ENCODE measurements at regions not wholly inside any gene's neighbourhood (a gene's known extent, or its start where the extent isn't known, plus 50 kb on each side); places are given as distances from the start of the nearest gene placed in this dataset.

DNA sequence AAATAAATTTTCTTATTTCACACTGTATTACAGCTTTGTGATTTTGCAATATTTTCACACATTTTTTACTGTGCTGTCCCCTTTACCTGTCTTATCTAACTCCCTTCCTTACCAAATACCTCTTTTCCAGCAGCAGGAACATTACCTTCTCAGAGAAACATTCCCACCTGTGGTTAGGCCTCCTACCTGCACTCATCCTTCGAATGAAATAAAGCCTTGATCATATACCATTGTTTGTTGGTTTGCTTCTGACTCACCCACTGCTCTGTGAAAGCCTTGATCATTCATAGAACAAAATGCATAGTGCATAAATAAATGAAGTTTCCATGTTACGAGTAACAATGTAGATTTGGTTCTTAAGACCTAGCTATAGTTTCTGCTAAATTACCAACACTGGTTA is 256.3 kb downstream of the ARL4A start:
- DNase-seq (ENCODE audit: low read depth, low spot score), result no peak
- H3K36me3 Mint-ChIP-seq (ENCODE audit: low read depth), result peaks cover 7% of the 10 kb centered on the region
- H3K4me3 Mint-ChIP-seq, result no peak overlapping the region
- peaks cover 6% of the 10 kb centered on the region for H3K9me3 Mint-ChIP-seq
- peaks cover 4% of the 10 kb centered on the region for H3K4me1 Mint-ChIP-seq
- TF ChIP-seq, protein P1, sequence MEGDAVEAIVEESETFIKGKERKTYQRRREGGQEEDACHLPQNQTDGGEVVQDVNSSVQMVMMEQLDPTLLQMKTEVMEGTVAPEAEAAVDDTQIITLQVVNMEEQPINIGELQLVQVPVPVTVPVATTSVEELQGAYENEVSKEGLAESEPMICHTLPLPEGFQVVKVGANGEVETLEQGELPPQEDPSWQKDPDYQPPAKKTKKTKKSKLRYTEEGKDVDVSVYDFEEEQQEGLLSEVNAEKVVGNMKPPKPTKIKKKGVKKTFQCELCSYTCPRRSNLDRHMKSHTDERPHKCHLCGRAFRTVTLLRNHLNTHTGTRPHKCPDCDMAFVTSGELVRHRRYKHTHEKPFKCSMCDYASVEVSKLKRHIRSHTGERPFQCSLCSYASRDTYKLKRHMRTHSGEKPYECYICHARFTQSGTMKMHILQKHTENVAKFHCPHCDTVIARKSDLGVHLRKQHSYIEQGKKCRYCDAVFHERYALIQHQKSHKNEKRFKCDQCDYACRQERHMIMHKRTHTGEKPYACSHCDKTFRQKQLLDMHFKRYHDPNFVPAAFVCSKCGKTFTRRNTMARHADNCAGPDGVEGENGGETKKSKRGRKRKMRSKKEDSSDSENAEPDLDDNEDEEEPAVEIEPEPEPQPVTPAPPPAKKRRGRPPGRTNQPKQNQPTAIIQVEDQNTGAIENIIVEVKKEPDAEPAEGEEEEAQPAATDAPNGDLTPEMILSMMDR (conservative IDR thresholded peaks at IDR 0.05), result no peak
- no peaks in the 10 kb centered on the region for H3K27me3 Mint-ChIP-seq (ENCODE audit: low read depth)
- no peak overlapping the region for H3K27ac Mint-ChIP-seq (ENCODE audit: unreplicated experiment)

- Mint-ChIP-seq H3K4me1 (peaks cover 15% of the 10 kb centered on the region), H3K27me3 (ENCODE audit: low read depth) (no peaks in the 10 kb centered on the region), H3K4me3 (no peak overlapping the region), H3K9me3 (peaks cover 4% of the 10 kb centered on the region), H3K36me3 (ENCODE audit: low read depth) (no peaks in the 10 kb centered on the region), H3K27ac (ENCODE audit: unreplicated experiment) (no peak overlapping the region)
- TF ChIP-seq, protein P1 (conservative IDR thresholded peaks at IDR 0.05), result no peak
- DNase-seq (ENCODE audit: low read depth, low spot score), result no peak
Measured at GRCh38 chr7:12945901-12946300, 258.5 kb downstream of the ARL4A start.

GRCh38 chr7:12947465-12947864 is 260.0 kb downstream of the ARL4A start:
- DNase-seq (ENCODE audit: low read depth, low spot score), result no peak
- TF ChIP-seq, protein P1 (conservative IDR thresholded peaks at IDR 0.05), result no peak
- H3K27ac Mint-ChIP-seq (ENCODE audit: unreplicated experiment), result no peak overlapping the region
- H3K27me3 Mint-ChIP-seq (ENCODE audit: low read depth), result no peaks in the 10 kb centered on the region
- no peak overlapping the region for H3K4me3 Mint-ChIP-seq
- H3K9me3 Mint-ChIP-seq, result peaks cover 4% of the 10 kb centered on the region
- no peaks in the 10 kb centered on the region for H3K36me3 Mint-ChIP-seq (ENCODE audit: low read depth)
- H3K4me1 Mint-ChIP-seq, result peaks cover 15% of the 10 kb centered on the region

DNA sequence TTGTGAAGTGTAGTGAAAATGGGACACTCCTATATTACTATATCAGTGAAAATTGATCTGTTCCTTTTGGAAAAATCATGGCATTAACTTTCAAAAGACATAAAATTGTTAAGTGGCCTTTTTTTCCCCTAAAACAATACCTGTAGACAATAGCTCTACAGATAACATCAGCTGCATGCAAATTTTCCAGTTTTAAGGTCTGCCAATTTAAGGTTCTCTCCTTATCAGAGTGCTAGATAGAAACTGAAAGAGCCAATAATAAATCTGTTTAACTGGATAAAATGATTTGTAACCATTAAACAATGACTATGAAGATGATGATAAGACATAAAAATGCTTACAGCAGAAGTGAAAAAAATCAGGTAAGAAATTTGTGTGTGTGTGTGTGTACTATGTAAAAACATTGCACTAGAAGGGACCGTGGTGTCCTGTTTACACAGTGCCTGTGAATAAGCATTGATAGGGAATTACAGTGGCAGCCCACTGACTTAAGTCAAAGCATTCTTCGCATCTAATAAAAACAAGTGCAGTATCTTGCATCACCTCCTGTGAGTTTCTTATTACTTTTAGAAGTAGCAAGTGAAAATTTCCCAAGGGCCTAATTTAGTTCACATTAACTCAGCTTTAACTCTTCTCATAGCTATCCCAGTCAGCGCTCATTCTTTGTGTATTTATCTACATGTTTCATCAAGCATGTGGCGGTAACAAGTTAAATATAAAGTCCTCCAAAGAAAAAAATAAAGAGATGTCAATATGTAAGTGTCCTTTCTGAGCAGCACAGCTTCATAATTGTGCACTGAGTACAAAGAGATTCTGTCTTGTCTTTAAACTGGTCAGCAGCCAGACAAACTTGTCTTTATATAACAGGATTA is 261.9 kb downstream of the ARL4A start:
- H3K36me3 Mint-ChIP-seq (ENCODE audit: low read depth), result no peaks in the 10 kb centered on the region
- H3K4me3 Mint-ChIP-seq, result peak overlapping the region; percentile 28
- H3K9me3 Mint-ChIP-seq, result no peaks in the 10 kb centered on the region

GRCh38 chr7:12951397-12951801 is 264.0 kb downstream of the ARL4A start:
- H3K27ac Mint-ChIP-seq (ENCODE audit: unreplicated experiment), result no peak overlapping the region
- peaks cover 15% of the 10 kb centered on the region for H3K4me1 Mint-ChIP-seq
- TF ChIP-seq, protein P1 (conservative IDR thresholded peaks at IDR 0.05), result no peak
- DNase-seq (ENCODE audit: low read depth, low spot score), result no peak
- H3K4me3 Mint-ChIP-seq, result no peak overlapping the region
- H3K9me3 Mint-ChIP-seq, result no peaks in the 10 kb centered on the region
- H3K27me3 Mint-ChIP-seq (ENCODE audit: low read depth), result no peaks in the 10 kb centered on the region
- H3K36me3 Mint-ChIP-seq (ENCODE audit: low read depth), result no peaks in the 10 kb centered on the region

More for the DNA sequence above, 261.9 kb downstream of the ARL4A start:
- TF ChIP-seq, protein P1 (conservative IDR thresholded peaks at IDR 0.05), result no peak
- Mint-ChIP-seq H3K27me3 (ENCODE audit: low read depth) (no peaks in the 10 kb centered on the region), H3K27ac (ENCODE audit: unreplicated experiment) (peak overlapping the region; percentile 98), H3K4me1 (peaks cover 15% of the 10 kb centered on the region)
- DNase-seq (ENCODE audit: low read depth, low spot score), result no peak
